Spleen (tissue), 7 donors: ENCODE measurements at regions not wholly inside any gene's neighbourhood (a gene's known extent, or its start where the extent isn't known, plus 50 kb on each side); places are given as distances from the start of the nearest gene placed in this dataset.

ENCODE experiments used
- POLR2A ChIP-seq, 3 donors: fragments of 450-650 bp; IDR thresholded peaks; one replicate each; pipeline ENCODE4 v1.5.1; 2017; ENCODE audit warnings: antibody characterized with exemption in 3 of 3, mild to moderate bottlenecking in 1 of 3
- POLR2AphosphoS5 ChIP-seq, 3 donors: sonication (generic); formaldehyde crosslinking; IDR thresholded peaks; one replicate each; pipeline ENCODE4 v1.5.1; 2017; ENCODE audit warnings: antibody characterized with exemption in 3 of 3
- TF ChIP-seq, protein P1 (sequence below), 11 experiments: fragments of 200-600 bp in 7 of 11; fragments of 450-650 bp in 4 of 11; sonication (generic) in 4 of 11; IDR thresholded peaks in 8 of 11; conservative IDR thresholded peaks in 3 of 11; 1 replicate in 7 of 11; 2 replicates in 4 of 11; pipeline versions ENCODE4 v1.4.0 to v1.8.0; 2016 to 2021; ENCODE audit warnings: antibody characterized with exemption in 11 of 11, inconsistent platforms in 4 of 11, mild to moderate bottlenecking in 1 of 11
- donor health status: DM: no; HTN: no; CAD: no; lungs with moderate emphysema.
- donor health status: DM: no; HTN: no; CAD: no.
- donor health status: DM: no; HTN: no; CAD: no.

- TF ChIP-seq, protein P1, sequence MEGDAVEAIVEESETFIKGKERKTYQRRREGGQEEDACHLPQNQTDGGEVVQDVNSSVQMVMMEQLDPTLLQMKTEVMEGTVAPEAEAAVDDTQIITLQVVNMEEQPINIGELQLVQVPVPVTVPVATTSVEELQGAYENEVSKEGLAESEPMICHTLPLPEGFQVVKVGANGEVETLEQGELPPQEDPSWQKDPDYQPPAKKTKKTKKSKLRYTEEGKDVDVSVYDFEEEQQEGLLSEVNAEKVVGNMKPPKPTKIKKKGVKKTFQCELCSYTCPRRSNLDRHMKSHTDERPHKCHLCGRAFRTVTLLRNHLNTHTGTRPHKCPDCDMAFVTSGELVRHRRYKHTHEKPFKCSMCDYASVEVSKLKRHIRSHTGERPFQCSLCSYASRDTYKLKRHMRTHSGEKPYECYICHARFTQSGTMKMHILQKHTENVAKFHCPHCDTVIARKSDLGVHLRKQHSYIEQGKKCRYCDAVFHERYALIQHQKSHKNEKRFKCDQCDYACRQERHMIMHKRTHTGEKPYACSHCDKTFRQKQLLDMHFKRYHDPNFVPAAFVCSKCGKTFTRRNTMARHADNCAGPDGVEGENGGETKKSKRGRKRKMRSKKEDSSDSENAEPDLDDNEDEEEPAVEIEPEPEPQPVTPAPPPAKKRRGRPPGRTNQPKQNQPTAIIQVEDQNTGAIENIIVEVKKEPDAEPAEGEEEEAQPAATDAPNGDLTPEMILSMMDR (IDR thresholded peaks at IDR 0.05 in 8 of 11, conservative IDR thresholded peaks at IDR 0.05 in 3 of 11): no peak
- TF ChIP-seq POLR2A (IDR thresholded peaks at IDR 0.05) (no peak), POLR2AphosphoS5 (IDR thresholded peaks at IDR 0.05) (no peak)
These were observed 62.9 kb upstream of the FOXN2 start for GRCh38 chr2:48251437-48252148.
